K562 (cell line): ENCODE measurements at regions not wholly inside any gene's neighbourhood (a gene's known extent, or its start where the extent isn't known, plus 50 kb on each side); places are given as distances from the start of the nearest gene placed in this dataset.

Experiments
- CAMTA2 ChIP-seq: fragments of 250-450 bp; sonication (Bioruptor Pico); conservative IDR thresholded peaks from 2 replicates; pipeline ENCODE4 v1.5.1; 2022
- CBFB ChIP-seq: sonication (generic); formaldehyde crosslinking; IDR thresholded peaks from 2 replicates; pipeline ENCODE4 v1.4.0; 2020; ENCODE audit warnings: mild to moderate bottlenecking, missing genetic modification reagents
- EP300 ChIP-seq: IDR thresholded peaks from 2 replicates; pipeline ENCODE4 v1.6.1; 2012; ENCODE audit warnings: low read length, improper control_type of control experiment
- HINFP ChIP-seq: fragments of 450-650 bp; conservative IDR thresholded peaks from 2 replicates; pipeline ENCODE4 v1.6.1; 2016; ENCODE audit warnings: missing genetic modification characterization, low read depth, mild to moderate bottlenecking, control low read depth, missing compliant biosample characterization
- PCBP2 ChIP-seq: fragments of 200-400 bp; formaldehyde crosslinking; IDR thresholded peaks from 2 replicates; pipeline ENCODE4 v1.6.1; 2018; ENCODE audit warnings: low read length, low read depth, mild to moderate bottlenecking, moderate library complexity; ENCODE audit not compliant: poor library complexity, severe bottlenecking
- RBBP5 ChIP-seq: fragments of 200-600 bp; sonication (generic); IDR thresholded peaks from 2 replicates; pipeline ENCODE4 v1.6.1; 2012; ENCODE audit warnings: borderline replicate concordance, mild to moderate bottlenecking, low read length, control low read depth, inconsistent platforms; ENCODE audit not compliant: insufficient read depth, poor library complexity, severe bottlenecking
- TF ChIP-seq, protein P1 (sequence below): sonication (generic); formaldehyde crosslinking; IDR thresholded peaks from 2 replicates; pipeline ENCODE4 v1.8.0; 2022; ENCODE audit warnings: missing genetic modification reagents, mild to moderate bottlenecking, borderline replicate concordance
- TF ChIP-seq, protein P2 (sequence below), 3 experiments: IDR thresholded peaks in 2 of 3; conservative IDR thresholded peaks in 1 of 3; 2 replicates each; pipeline ENCODE4 v1.5.1; 2011 to 2012; ENCODE audit warnings: low read length in 3 of 3, mild to moderate bottlenecking in 3 of 3, control low read depth in 2 of 3, improper control_type of control experiment in 1 of 3, inconsistent platforms in 1 of 3, low read depth in 1 of 3, mixed read lengths in 1 of 3, moderate library complexity in 1 of 3; ENCODE audit not compliant: insufficient read depth in 2 of 3

DNA sequence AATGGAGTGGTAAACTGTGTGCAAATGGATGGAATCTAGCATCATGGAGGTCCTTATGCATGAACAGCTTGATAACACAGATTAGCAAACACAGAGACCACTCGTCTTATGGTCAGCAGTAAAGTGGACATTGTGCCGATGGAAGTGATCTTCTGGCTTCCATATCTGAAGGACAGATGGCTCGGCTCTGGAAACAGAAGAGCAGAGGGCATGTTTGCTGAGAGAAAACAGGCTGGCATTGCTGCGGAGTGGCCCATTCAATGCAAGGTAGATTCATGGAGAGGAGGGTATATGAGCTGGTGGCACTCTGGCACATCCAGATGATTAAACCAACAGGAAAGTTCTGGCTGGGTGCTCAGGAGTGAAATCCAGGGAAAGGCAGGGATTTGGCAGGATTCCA is 513.2 kb downstream of the DIRAS2 start:
- no peak for TF ChIP-seq RBBP5
- no peak for TF ChIP-seq HINFP (tag)
- no peak for TF ChIP-seq CBFB (CRISPR knock-in tag)
- TF ChIP-seq, protein P1, sequence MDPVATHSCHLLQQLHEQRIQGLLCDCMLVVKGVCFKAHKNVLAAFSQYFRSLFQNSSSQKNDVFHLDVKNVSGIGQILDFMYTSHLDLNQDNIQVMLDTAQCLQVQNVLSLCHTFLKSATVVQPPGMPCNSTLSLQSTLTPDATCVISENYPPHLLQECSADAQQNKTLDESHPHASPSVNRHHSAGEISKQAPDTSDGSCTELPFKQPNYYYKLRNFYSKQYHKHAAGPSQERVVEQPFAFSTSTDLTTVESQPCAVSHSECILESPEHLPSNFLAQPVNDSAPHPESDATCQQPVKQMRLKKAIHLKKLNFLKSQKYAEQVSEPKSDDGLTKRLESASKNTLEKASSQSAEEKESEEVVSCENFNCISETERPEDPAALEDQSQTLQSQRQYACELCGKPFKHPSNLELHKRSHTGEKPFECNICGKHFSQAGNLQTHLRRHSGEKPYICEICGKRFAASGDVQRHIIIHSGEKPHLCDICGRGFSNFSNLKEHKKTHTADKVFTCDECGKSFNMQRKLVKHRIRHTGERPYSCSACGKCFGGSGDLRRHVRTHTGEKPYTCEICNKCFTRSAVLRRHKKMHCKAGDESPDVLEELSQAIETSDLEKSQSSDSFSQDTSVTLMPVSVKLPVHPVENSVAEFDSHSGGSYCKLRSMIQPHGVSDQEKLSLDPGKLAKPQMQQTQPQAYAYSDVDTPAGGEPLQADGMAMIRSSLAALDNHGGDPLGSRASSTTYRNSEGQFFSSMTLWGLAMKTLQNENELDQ (CRISPR knock-in tag), result no peak
- TF ChIP-seq EP300, result no peak
- TF ChIP-seq PCBP2, result no peak
- no peak for TF ChIP-seq CAMTA2 (CRISPR knock-in tag)
- TF ChIP-seq, protein P2, sequence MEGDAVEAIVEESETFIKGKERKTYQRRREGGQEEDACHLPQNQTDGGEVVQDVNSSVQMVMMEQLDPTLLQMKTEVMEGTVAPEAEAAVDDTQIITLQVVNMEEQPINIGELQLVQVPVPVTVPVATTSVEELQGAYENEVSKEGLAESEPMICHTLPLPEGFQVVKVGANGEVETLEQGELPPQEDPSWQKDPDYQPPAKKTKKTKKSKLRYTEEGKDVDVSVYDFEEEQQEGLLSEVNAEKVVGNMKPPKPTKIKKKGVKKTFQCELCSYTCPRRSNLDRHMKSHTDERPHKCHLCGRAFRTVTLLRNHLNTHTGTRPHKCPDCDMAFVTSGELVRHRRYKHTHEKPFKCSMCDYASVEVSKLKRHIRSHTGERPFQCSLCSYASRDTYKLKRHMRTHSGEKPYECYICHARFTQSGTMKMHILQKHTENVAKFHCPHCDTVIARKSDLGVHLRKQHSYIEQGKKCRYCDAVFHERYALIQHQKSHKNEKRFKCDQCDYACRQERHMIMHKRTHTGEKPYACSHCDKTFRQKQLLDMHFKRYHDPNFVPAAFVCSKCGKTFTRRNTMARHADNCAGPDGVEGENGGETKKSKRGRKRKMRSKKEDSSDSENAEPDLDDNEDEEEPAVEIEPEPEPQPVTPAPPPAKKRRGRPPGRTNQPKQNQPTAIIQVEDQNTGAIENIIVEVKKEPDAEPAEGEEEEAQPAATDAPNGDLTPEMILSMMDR (IDR thresholded peaks at IDR 0.05 in 2 of 3, conservative IDR thresholded peaks at IDR 0.05 in 1 of 3; ENCODE audit: insufficient read depth in 2 of 3, low read depth in 1 of 3, low read length in 3 of 3), result no peak
